ENCODE measurements at regions not wholly inside any gene's neighbourhood (a gene's known extent, or its start where the extent isn't known, plus 50 kb on each side); places are given as distances from the start of the nearest gene placed in this dataset.
A peak's percentile ranks its signal among the peaks of the same experiment; 100 is the strongest.
"Not testable (repeated sequence)": the region's sequence is repeated elsewhere in the genome, so short reads cannot be mapped to it uniquely, and the experiment has no call there.

GRCh38 chr3:90080988-90081387 is 973.6 kb downstream of the EPHA3 start:
- Mint-ChIP-seq H3K4me1 (peaks cover 25% of the 10 kb centered on the region), H3K9me3 (no peaks in the 10 kb centered on the region), H3K36me3 (ENCODE audit: low read depth) (no peaks in the 10 kb centered on the region), H3K27me3 (ENCODE audit: low read depth, poor library complexity) (no peaks in the 10 kb centered on the region), H3K27ac (no peak overlapping the region), H3K4me3 (no peak overlapping the region)
- no peak for TF ChIP-seq CTCF (IDR thresholded peaks at IDR 0.05)
- DNase-seq: no peak

- H3K4me1 Mint-ChIP-seq: peaks cover 32% of the 10 kb centered on the region
- H3K36me3 Mint-ChIP-seq (ENCODE audit: low read depth); DNase-seq; H3K27ac Mint-ChIP-seq; H3K9me3 Mint-ChIP-seq; H3K27me3 Mint-ChIP-seq (ENCODE audit: low read depth, poor library complexity); H3K4me3 Mint-ChIP-seq: not testable (repeated sequence)
Measured at GRCh38 chr3:90086297-90086696, 978.9 kb downstream of the EPHA3 start.

- Mint-ChIP-seq H3K36me3 (ENCODE audit: low read depth) (no peaks in the 10 kb centered on the region), H3K4me3 (no peak overlapping the region), H3K27me3 (ENCODE audit: low read depth, poor library complexity) (no peaks in the 10 kb centered on the region), H3K27ac (no peak overlapping the region), H3K9me3 (no peaks in the 10 kb centered on the region), H3K4me1 (peaks cover 23% of the 10 kb centered on the region)
- TF ChIP-seq CTCF (IDR thresholded peaks at IDR 0.05): no peak
- no peak for DNase-seq
Measured at GRCh38 chr3:90087703-90088102, 980.3 kb downstream of the EPHA3 start.

GRCh38 chr3:90091549-90091948 is 984.1 kb downstream of the EPHA3 start:
- Mint-ChIP-seq H3K4me1 (peaks cover 21% of the 10 kb centered on the region), H3K27ac (no peak overlapping the region), H3K9me3 (no peaks in the 10 kb centered on the region), H3K27me3 (ENCODE audit: low read depth, poor library complexity) (no peaks in the 10 kb centered on the region), H3K4me3 (no peak overlapping the region), H3K36me3 (ENCODE audit: low read depth) (no peaks in the 10 kb centered on the region)
- TF ChIP-seq CTCF (IDR thresholded peaks at IDR 0.05): peak; percentile 65
- DNase-seq: peak; percentile 49

GRCh38 chr3:90092994-90093393 is 985.6 kb downstream of the EPHA3 start:
- Mint-ChIP-seq H3K9me3 (no peaks in the 10 kb centered on the region), H3K4me1 (peaks cover 21% of the 10 kb centered on the region), H3K27me3 (ENCODE audit: low read depth, poor library complexity) (no peaks in the 10 kb centered on the region), H3K4me3 (no peak overlapping the region), H3K36me3 (ENCODE audit: low read depth) (no peaks in the 10 kb centered on the region), H3K27ac (no peak overlapping the region)
- peak; percentile 50 for TF ChIP-seq CTCF (IDR thresholded peaks at IDR 0.05)
- DNase-seq: no peak

- Mint-ChIP-seq H3K36me3 (ENCODE audit: low read depth) (no peaks in the 10 kb centered on the region), H3K27ac (no peak overlapping the region), H3K4me3 (no peak overlapping the region), H3K4me1 (peaks cover 6% of the 10 kb centered on the region), H3K9me3 (no peaks in the 10 kb centered on the region), H3K27me3 (ENCODE audit: low read depth, poor library complexity) (no peaks in the 10 kb centered on the region)
- no peak for DNase-seq
- no peak for TF ChIP-seq CTCF (IDR thresholded peaks at IDR 0.05)
Measured at GRCh38 chr3:90095811-90096210, 988.4 kb downstream of the EPHA3 start.

All from nephron progenitor cell (in vitro differentiated cells).